Neural cell (in vitro differentiated cells): ENCODE measurements at regions not wholly inside any gene's neighbourhood (a gene's known extent, or its start where the extent isn't known, plus 50 kb on each side); places are given as distances from the start of the nearest gene placed in this dataset.

Source experiments
- CTCF ChIP-seq: fragments of 450-650 bp; IDR thresholded peaks from 2 replicates; pipeline ENCODE4 v1.5.1; 2014; ENCODE audit warnings: antibody characterized with exemption, mild to moderate bottlenecking, moderate library complexity; ENCODE audit not compliant: poor library complexity, severe bottlenecking
- EP300 ChIP-seq: fragments of 450-650 bp; conservative IDR thresholded peaks from 2 replicates; pipeline ENCODE4 v1.6.1; 2014; ENCODE audit warnings: antibody characterized with exemption, mild to moderate bottlenecking, moderate library complexity; ENCODE audit not compliant: poor library complexity, severe bottlenecking
- EZH2 ChIP-seq: fragments of 200-600, 300-800 bp; shearing (Covaris generic), sonication (generic); IDR thresholded peaks from 2 replicates; pipeline ENCODE4 v1.6.1; 2014; ENCODE audit warnings: antibody characterized with exemption, low read length, borderline replicate concordance, mild to moderate bottlenecking; ENCODE audit not compliant: insufficient read depth, poor library complexity, severe bottlenecking
- RAD21 ChIP-seq: fragments of 450-650 bp; conservative IDR thresholded peaks from 2 replicates; pipeline ENCODE4 v1.6.1; 2014; ENCODE audit warnings: antibody characterized with exemption, mild to moderate bottlenecking, moderate library complexity

GRCh38 chr20:59443550-59443949, 143.1 kb downstream of the EDN3 start:
- no peak for TF ChIP-seq RAD21
- no peak for TF ChIP-seq CTCF
- no peak for TF ChIP-seq EZH2
- no peak for TF ChIP-seq EP300
